Breast epithelium (tissue), 4 donors: ENCODE measurements at regions not wholly inside any gene's neighbourhood (a gene's known extent, or its start where the extent isn't known, plus 50 kb on each side); places are given as distances from the start of the nearest gene placed in this dataset.
"Not testable (repeated sequence)": the region's sequence is repeated elsewhere in the genome, so short reads cannot be mapped to it uniquely, and the experiment has no call there.

Experiments used
- DNase-seq, 2 donors: peaks; one replicate each; pipeline ENCODE4 v3.0.0-alpha.2; 2019; ENCODE audit warnings: low spot score in 2 of 2
- H3K27ac ChIP-seq, 2 donors: fragments of 200-600 bp; sonication (generic) in 1 of 2; one replicate each; pipeline ENCODE4 v1.5.1; 2016 to 2019; ENCODE audit warnings: mild to moderate bottlenecking in 1 of 2
- H3K27me3 ChIP-seq, 2 donors: fragments of 200-600 bp; sonication (generic) in 1 of 2; one replicate each; pipeline versions ENCODE4 v1.5.1 to v1.6.0; 2017 to 2019; ENCODE audit warnings: control low read depth in 1 of 2, mild to moderate bottlenecking in 1 of 2
- H3K36me3 ChIP-seq: fragments of 200-600 bp; one replicate; pipeline ENCODE4 v1.5.1; 2019
- H3K4me1 ChIP-seq, 2 donors: fragments of 200-600 bp; sonication (generic); one replicate each; pipeline ENCODE4 v1.5.1; 2016 to 2019; ENCODE audit warnings: control low read depth in 1 of 2
- H3K4me3 ChIP-seq, 3 donors: fragments of 200-600 bp; sonication (generic); 1 replicate in 2 of 3; 2 replicates in 1 of 3; pipeline ENCODE4 v1.5.1; 2016 to 2019; ENCODE audit warnings: mild to moderate bottlenecking in 3 of 3, moderate library complexity in 2 of 3
- H3K9me3 ChIP-seq, 2 donors: fragments of 200-600 bp; sonication (generic) in 1 of 2; one replicate each; pipeline ENCODE4 v1.5.1; 2016 to 2019; ENCODE audit warnings: control low read depth in 1 of 2
- POLR2A ChIP-seq: fragments of 450-650 bp; IDR thresholded peaks from one replicate; pipeline ENCODE4 v1.6.1; 2016; ENCODE audit warnings: antibody characterized with exemption, mild to moderate bottlenecking, moderate library complexity
- POLR2AphosphoS5 ChIP-seq, 3 donors: sonication (generic); formaldehyde crosslinking; IDR thresholded peaks; one replicate each; pipeline ENCODE4 v1.6.1; 2017; ENCODE audit warnings: antibody characterized with exemption in 3 of 3
- intact Hi-C: fragments of 100-400 bp; cut with DNase I; formaldehyde crosslinking; loops from one replicate; pipeline ENCODE4 v1.15.1; 2023; ENCODE audit warnings: low total_unique reads
- TF ChIP-seq, protein P1 (sequence below), 3 donors: fragments of 450-650 bp; IDR thresholded peaks; one replicate each; pipeline ENCODE4 v1.5.1; 2016 to 2017; ENCODE audit warnings: antibody characterized with exemption in 3 of 3, mild to moderate bottlenecking in 3 of 3, moderate library complexity in 3 of 3

DNA sequence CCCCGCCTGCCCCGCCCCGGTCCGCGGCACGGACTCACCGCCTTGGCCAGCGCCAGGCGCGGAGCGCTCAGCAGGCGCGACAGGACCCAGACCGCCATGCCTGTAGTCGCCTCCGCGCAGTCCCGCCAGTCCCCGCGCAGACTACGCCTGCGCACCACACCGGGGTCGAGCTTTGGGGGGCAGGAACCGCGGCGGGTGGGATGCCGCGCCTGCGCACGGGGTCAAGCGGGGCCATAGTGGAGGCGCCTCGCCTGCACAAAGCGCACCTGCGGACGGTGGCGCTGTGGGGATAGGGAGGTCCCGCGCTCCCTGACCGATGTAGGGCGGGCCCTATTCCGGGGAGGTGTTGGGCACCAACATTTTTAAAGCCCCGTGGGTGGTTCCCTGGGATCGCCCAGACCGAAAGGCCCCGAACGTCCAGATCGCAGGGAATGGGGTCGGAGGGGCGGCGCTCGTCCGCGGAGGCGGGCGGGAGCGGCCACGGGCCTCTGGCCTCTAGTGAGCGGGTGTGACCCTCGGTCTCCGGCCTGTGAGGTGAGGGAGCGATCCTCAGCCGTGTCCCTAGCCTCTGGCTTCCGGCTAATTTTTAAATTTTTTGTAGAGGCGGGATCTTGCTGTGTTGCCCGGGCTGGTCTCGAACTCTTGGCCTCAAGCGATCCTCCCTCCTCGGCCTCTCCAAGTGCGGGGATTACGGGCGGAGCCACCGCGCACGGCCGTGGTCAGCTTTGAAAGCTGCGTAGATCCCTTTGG is 70.8 kb upstream of the LPCAT1 start:
- intact Hi-C loops: no loop called here
- Histone ChIP-seq H3K36me3 (no peaks in the 10 kb centered on the region), H3K27me3 (no peaks in the 10 kb centered on the region), H3K4me3 (peak overlapping the region; percentile 41 to 87 (median 54)), H3K27ac (peak overlapping the region; percentile 66 to 87), H3K9me3 (no peaks in the 10 kb centered on the region), H3K4me1 (no peaks in the 10 kb centered on the region)
- no peak for TF ChIP-seq POLR2A
- TF ChIP-seq, protein P1, sequence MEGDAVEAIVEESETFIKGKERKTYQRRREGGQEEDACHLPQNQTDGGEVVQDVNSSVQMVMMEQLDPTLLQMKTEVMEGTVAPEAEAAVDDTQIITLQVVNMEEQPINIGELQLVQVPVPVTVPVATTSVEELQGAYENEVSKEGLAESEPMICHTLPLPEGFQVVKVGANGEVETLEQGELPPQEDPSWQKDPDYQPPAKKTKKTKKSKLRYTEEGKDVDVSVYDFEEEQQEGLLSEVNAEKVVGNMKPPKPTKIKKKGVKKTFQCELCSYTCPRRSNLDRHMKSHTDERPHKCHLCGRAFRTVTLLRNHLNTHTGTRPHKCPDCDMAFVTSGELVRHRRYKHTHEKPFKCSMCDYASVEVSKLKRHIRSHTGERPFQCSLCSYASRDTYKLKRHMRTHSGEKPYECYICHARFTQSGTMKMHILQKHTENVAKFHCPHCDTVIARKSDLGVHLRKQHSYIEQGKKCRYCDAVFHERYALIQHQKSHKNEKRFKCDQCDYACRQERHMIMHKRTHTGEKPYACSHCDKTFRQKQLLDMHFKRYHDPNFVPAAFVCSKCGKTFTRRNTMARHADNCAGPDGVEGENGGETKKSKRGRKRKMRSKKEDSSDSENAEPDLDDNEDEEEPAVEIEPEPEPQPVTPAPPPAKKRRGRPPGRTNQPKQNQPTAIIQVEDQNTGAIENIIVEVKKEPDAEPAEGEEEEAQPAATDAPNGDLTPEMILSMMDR (IDR thresholded peaks at IDR 0.05): peak in 2 of 3 donors; percentile 31 to 41
- DNase-seq: peak; percentile 50 to 65

DNA sequence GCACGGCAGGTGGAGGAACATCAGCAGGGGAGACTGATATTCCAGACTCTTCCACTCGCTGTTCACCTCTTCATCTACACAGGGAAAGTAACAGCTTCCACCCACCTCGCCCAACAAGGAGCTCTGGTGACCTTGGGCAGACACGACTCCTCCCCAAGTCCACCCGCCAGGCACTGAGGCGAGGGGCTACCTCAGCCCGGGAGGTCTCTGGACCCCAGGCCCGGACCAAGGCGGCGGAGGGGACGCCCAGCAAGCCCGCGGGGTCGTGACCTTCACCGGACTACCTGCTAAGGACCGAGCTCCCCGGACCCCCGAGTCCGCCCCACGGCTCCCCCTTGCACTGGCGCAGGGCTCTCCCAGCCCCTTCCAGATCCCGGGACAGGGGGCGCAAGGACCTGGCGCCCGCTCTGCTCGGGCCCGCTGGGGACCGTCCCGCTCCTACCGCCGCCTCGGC is 70.2 kb upstream of the LPCAT1 start:
- intact Hi-C loops: no loop called here
- H3K36me3 ChIP-seq: no peaks in the 10 kb centered on the region
- peak overlapping the region; percentile 41 to 87 (median 54) for H3K4me3 ChIP-seq
- TF ChIP-seq POLR2A (no peak), POLR2AphosphoS5 (IDR thresholded peaks at IDR 0.05) (no peak)
- TF ChIP-seq, protein P1 (IDR thresholded peaks at IDR 0.05): no peak
- DNase-seq: no peak
- H3K4me1 ChIP-seq: no peaks in the 10 kb centered on the region
- peak overlapping the region; percentile 66 to 87 for H3K27ac ChIP-seq
- H3K27me3 ChIP-seq: no peaks in the 10 kb centered on the region
- no peaks in the 10 kb centered on the region for H3K9me3 ChIP-seq

DNA sequence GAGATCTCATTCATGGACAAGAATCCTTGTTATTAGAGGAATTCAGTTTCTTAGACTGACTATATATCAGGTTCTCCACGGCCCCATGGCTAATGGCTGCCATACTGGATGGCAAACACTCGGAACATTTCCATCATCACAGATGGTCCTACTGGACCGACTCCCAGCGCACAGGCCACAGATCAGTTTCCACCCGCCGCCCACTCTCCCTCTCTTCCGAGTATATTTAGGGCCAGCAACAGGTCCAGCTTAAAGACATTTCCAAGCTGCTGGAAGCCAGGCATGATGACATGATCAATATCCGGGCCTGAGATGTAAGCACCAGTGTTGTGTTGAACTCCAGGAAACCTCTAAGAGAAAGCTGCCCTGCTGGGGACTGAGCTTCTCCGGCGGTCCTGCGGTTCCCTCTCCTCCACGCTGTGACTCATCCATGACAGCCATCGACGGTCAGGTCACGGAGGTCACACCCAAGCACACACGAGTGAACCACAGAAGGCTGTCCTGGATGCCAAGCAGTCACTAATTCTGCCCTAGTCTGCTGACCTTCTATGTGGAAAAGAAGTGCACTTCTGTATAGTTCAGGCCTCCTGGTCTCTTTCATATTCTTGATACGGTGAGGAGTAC is 64.4 kb upstream of the LPCAT1 start:
- H3K4me1 ChIP-seq, H3K4me3 ChIP-seq, H3K27me3 ChIP-seq, H3K27ac ChIP-seq, intact Hi-C loops, DNase-seq, H3K9me3 ChIP-seq, H3K36me3 ChIP-seq: not testable (repeated sequence)

DNA sequence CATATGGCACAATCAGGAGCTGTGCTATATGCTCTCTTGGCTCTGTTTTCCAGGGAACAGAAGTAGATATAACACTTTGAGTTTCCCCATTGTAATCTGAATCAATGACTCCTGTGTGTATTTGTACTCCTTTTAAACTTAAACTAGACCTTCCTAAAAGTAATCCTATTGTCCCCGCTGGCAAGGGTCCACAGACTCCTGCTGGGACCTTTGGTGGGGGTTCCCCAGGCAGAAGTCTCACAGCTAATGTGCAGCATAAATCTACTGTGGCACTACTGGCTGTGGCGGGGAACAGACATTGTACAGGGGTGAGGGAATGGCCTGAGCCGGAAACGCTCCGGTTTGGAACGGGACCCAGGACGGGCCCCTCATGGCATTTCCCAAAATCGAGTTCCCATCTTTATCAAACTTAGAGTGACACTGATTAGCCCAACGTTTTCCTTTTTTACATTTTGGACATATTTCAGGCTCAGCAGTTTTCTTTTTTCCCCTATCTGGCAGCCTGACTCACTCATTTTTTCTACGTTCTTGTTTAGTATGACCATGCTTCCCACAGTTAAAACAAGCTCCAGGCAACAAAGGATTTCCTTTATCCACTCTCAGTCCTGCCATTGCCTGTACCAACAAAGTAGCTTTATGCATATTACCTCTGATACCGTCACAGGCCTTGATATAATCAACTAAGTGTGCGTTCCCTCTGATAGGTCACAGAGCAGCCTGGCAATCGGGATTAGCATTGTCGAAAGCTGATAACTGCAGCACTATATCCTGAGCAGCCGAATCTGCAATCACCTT is 59.5 kb upstream of the LPCAT1 start:
- H3K36me3 ChIP-seq, H3K27me3 ChIP-seq, DNase-seq, H3K4me3 ChIP-seq, intact Hi-C loops, H3K4me1 ChIP-seq, H3K9me3 ChIP-seq, H3K27ac ChIP-seq: not testable (repeated sequence)

DNA sequence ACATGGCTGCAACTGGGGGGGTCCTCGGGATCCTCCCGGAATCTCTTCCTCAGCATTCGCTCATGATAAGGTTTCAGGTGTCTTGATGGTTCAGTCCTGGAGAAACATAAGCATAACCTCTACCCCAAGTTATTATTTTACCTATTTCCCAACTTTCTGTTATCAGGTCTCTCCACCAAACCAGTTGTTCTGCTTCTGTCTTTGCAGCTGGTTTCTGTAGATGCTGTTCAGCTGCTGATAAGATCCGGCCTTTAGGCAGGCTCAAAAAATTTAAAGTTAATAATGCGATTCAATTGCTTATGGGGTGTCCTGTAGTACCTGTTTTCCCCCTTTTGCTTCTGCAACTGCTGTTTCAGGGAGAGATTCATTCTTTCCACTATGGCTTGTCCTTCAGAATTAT is 55.6 kb upstream of the LPCAT1 start:
- H3K4me1 ChIP-seq, intact Hi-C loops, H3K4me3 ChIP-seq, H3K36me3 ChIP-seq, H3K27ac ChIP-seq, H3K9me3 ChIP-seq, DNase-seq, H3K27me3 ChIP-seq: not testable (repeated sequence)

DNA sequence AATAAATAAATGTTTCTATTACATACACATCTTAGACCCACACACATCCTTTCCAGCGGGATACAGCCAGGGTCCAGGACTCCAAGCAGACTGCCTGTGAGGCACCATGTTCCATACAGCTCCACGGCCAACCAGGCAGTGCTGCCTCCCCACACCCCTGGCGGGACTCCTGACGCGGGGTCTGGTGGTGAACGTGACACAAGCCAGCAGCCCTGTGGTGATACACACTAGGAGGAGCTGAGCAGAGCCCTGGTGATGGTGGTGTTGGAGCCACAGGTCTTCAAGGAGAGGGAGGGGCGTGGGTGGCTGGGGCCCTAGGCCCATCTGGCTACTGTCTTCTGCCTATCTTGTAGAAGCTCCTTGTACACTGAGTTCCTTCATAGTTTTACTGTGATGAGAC is 53.1 kb upstream of the LPCAT1 start:
- H3K9me3 ChIP-seq, H3K27me3 ChIP-seq, H3K4me1 ChIP-seq, H3K4me3 ChIP-seq, DNase-seq, H3K27ac ChIP-seq, H3K36me3 ChIP-seq, intact Hi-C loops: not testable (repeated sequence)

DNA sequence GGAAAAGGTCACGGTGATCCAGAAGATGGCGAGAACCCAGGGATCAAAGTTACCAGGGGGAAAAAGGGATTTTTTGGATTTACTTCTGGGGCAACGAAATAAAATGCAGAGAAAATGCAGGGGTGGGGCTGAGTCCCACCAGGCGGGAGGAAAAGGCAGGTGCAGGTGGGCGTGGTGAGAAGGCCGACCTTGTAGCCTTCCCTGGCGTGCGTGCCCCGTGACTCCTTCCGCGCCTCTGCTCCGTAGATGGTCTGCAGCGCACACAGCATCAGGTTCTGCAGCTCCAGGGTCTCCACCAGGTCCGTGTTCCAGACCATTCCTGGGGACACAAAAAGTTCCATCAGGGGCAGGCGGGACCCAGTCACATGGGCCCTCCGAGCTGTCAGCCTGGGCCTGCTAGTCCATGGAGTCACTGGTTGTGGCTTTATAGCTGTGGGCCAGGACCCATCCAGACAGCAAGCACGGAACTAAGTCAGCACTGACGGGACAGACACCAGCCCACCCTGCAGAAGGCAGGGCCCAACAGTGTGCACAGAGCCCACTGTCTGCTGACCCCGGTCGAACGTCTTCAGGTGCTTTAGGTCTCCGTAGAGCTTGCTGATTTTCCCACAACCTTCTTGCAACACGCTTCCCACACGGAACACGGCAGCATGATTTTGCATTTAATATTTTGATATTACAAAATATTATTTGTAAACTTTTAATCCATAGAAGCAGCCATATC is 52.4 kb upstream of the LPCAT1 start:
- intact Hi-C loops, H3K36me3 ChIP-seq, H3K4me1 ChIP-seq, H3K4me3 ChIP-seq, DNase-seq, H3K27ac ChIP-seq, H3K9me3 ChIP-seq, H3K27me3 ChIP-seq: not testable (repeated sequence)

DNA sequence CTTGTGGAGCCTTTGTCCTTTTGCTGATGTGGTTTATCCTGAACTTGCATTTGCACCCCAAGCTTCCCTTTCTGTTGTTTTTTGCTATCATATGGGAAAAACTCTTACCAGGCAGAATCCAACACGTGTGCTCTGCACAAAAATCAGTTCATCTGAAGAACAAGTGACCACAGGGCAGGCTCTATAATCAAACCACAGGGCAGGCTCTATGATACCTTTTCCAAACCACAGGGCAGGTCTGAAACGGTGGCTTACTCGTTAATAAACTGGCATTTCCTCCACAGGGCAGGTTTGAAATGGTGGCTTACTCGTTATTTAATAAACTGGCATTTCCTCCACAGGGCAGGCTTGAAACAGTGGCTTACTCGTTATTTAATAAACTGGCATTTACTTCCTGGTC is 51.7 kb upstream of the LPCAT1 start:
- H3K36me3 ChIP-seq, H3K4me3 ChIP-seq, DNase-seq, H3K27ac ChIP-seq, H3K27me3 ChIP-seq, H3K4me1 ChIP-seq, intact Hi-C loops, H3K9me3 ChIP-seq: not testable (repeated sequence)

DNA sequence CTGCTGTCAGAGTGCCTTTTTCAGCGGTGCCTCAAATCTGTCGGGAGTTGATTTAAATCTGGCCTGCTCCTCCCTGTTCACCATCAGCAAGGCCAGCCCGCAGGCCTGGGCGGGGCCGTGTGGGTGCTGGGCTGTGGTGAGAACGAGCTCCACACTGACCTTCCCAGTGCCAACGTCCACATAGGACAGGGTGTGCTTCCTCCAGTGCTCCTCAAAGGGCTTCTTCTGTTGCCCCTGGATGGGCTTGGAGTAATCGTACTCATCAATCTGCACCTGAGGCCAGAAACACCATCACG is 50.2 kb upstream of the LPCAT1 start:
- H3K27ac ChIP-seq, H3K27me3 ChIP-seq, H3K36me3 ChIP-seq, H3K9me3 ChIP-seq, intact Hi-C loops, H3K4me1 ChIP-seq, DNase-seq, H3K4me3 ChIP-seq: not testable (repeated sequence)

DNA sequence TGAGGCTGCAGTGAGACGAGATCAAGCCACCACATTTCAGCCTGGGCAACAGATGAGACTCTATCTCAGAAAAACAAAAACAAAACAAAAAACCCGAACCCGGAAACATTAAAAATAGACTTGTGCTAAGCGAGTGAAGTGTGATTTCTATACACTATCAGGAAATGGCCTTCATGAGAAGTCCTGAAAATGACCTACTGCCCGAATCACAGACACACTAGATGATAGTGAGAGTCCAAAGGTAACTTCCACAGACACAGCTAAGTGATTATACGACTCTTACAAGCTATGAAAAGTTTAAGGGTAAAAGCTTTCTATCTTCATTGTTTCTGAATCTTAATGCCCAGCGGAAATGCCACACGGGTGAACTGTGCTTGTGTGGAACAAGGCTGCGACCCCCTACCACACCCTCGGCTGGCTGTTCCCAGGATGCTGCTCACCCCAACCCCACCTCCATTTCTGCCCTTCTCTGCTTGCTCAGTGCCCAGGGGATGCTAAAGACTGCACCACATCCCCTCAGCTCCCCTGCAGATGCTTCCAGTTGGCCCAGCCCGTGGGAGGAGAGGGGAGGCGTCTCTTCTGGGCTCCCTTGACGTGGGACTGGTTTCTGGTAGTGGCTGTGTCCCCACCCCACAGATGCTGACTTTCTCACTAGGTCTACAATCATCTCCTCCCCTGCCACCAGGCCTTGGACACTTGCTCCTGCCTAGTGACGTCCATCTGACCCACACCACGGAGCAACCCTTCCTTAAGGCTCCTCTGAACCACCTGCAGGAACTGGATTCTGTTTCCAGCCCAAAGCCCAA is 49.7 kb upstream of the LPCAT1 start:
- H3K4me3 ChIP-seq, H3K27me3 ChIP-seq, intact Hi-C loops, H3K36me3 ChIP-seq, DNase-seq, H3K27ac ChIP-seq, H3K4me1 ChIP-seq, H3K9me3 ChIP-seq: not testable (repeated sequence)
